IPS-20b (cell line): ENCODE measurements at regions not wholly inside any gene's neighbourhood (a gene's known extent, or its start where the extent isn't known, plus 50 kb on each side); places are given as distances from the start of the nearest gene placed in this dataset.
"Not testable (repeated sequence)": the region's sequence is repeated elsewhere in the genome, so short reads cannot be mapped to it uniquely, and the experiment has no call there.

Source experiments
- H3K27ac ChIP-seq: one replicate; pipeline ENCODE4 v1.5.1; 2013; ENCODE audit warnings: low read length
- H3K27me3 ChIP-seq: 2 replicates; pipeline ENCODE4 v1.6.1; 2013; ENCODE audit warnings: mild to moderate bottlenecking, low read length, inconsistent platforms; ENCODE audit not compliant: insufficient read depth
- H3K36me3 ChIP-seq: 2 replicates; pipeline ENCODE4 v1.6.1; 2013; ENCODE audit warnings: low read depth, mild to moderate bottlenecking, inconsistent platforms, low read length, moderate library complexity; ENCODE audit not compliant: insufficient read depth
- H3K4me1 ChIP-seq: 2 replicates; pipeline ENCODE4 v1.6.1; 2013; ENCODE audit warnings: mild to moderate bottlenecking, control low read depth, inconsistent platforms, low read length, moderate library complexity; ENCODE audit not compliant: insufficient read depth
- H3K4me3 ChIP-seq: 2 replicates; pipeline ENCODE4 v1.5.1; 2013; ENCODE audit warnings: mild to moderate bottlenecking, low read length, inconsistent platforms
- H3K9ac ChIP-seq: 2 replicates; pipeline ENCODE4 v1.6.1; 2013; ENCODE audit warnings: low read depth, mild to moderate bottlenecking, inconsistent platforms, low read length, moderate library complexity
- H3K9me3 ChIP-seq: 2 replicates; pipeline ENCODE4 v1.6.1; 2013; ENCODE audit warnings: mild to moderate bottlenecking, low read depth, low read length, inconsistent platforms; ENCODE audit not compliant: insufficient read depth

GRCh38 chr9:22919423-22919822, 472.8 kb downstream of the DMRTA1 start:
- H3K4me3 ChIP-seq, result no peak overlapping the region
- no peaks in the 10 kb centered on the region for H3K27me3 ChIP-seq
- H3K4me1 ChIP-seq, result no peaks in the 10 kb centered on the region
- H3K27ac ChIP-seq, result no peak overlapping the region
- H3K9me3 ChIP-seq, result no peaks in the 10 kb centered on the region
- no peaks in the 10 kb centered on the region for H3K36me3 ChIP-seq
- no peak overlapping the region for H3K9ac ChIP-seq

- H3K9me3 ChIP-seq, result no peaks in the 10 kb centered on the region
- no peaks in the 10 kb centered on the region for H3K36me3 ChIP-seq
- no peak overlapping the region for H3K9ac ChIP-seq
- H3K4me1 ChIP-seq, result no peaks in the 10 kb centered on the region
- no peaks in the 10 kb centered on the region for H3K27me3 ChIP-seq
- no peak overlapping the region for H3K4me3 ChIP-seq
- H3K27ac ChIP-seq, result no peak overlapping the region
Measured at GRCh38 chr9:22921742-22922141, 475.1 kb downstream of the DMRTA1 start.

- Histone ChIP-seq H3K4me3 (no peak overlapping the region), H3K9ac (no peak overlapping the region), H3K9me3 (no peaks in the 10 kb centered on the region), H3K27me3 (no peaks in the 10 kb centered on the region), H3K27ac (no peak overlapping the region), H3K4me1 (no peaks in the 10 kb centered on the region), H3K36me3 (no peaks in the 10 kb centered on the region)
Measured at GRCh38 chr9:22922222-22922621, 475.6 kb downstream of the DMRTA1 start.

- Histone ChIP-seq H3K9ac (no peak overlapping the region), H3K4me1 (peaks cover 4% of the 10 kb centered on the region; the same call in 1 of the 2 replicates), H3K4me3 (no peak overlapping the region), H3K27ac (no peak overlapping the region), H3K27me3 (no peaks in the 10 kb centered on the region), H3K9me3 (no peaks in the 10 kb centered on the region), H3K36me3 (no peaks in the 10 kb centered on the region)
Measured at GRCh38 chr9:22954550-22954949, 507.9 kb downstream of the DMRTA1 start.

- H3K9ac ChIP-seq, result no peak overlapping the region
- peaks cover 4% of the 10 kb centered on the region; the same call in 1 of the 2 replicates for H3K4me1 ChIP-seq
Measured at GRCh38 chr9:22954964-22955363, 508.3 kb downstream of the DMRTA1 start.

GRCh38 chr9:22969350-22969979, 522.8 kb downstream of the DMRTA1 start:
- no peak overlapping the region for H3K27ac ChIP-seq
- peak overlapping the region; percentile 2; the same call in 1 of the 2 replicates for H3K4me3 ChIP-seq

More at GRCh38 chr9:22954964-22955363, 508.3 kb downstream of the DMRTA1 start:
- no peak overlapping the region for H3K4me3 ChIP-seq
- no peak overlapping the region for H3K27ac ChIP-seq
- no peaks in the 10 kb centered on the region for H3K9me3 ChIP-seq
- H3K36me3 ChIP-seq, result no peaks in the 10 kb centered on the region
- no peaks in the 10 kb centered on the region for H3K27me3 ChIP-seq

GRCh38 chr9:22970434-22970975, 523.9 kb downstream of the DMRTA1 start:
- peak overlapping the region; percentile 9 for H3K27ac ChIP-seq
- no peak overlapping the region for H3K4me3 ChIP-seq
- no peaks in the 10 kb centered on the region for H3K27me3 ChIP-seq
- no peak overlapping the region for H3K9ac ChIP-seq
- H3K4me1 ChIP-seq, result peaks cover 8% of the 10 kb centered on the region; the same call in 1 of the 2 replicates
- H3K36me3 ChIP-seq, result no peaks in the 10 kb centered on the region
- H3K9me3 ChIP-seq, result no peaks in the 10 kb centered on the region

More at GRCh38 chr9:22969350-22969979, 522.8 kb downstream of the DMRTA1 start:
- Histone ChIP-seq H3K27me3 (no peaks in the 10 kb centered on the region), H3K9ac (peak overlapping the region; percentile 21; the same call in 1 of the 2 replicates), H3K4me1 (peaks cover 8% of the 10 kb centered on the region; the same call in 1 of the 2 replicates), H3K36me3 (no peaks in the 10 kb centered on the region), H3K9me3 (no peaks in the 10 kb centered on the region)

GRCh38 chr9:22975951-22976350, 529.3 kb downstream of the DMRTA1 start:
- no peaks in the 10 kb centered on the region for H3K36me3 ChIP-seq
- H3K4me3 ChIP-seq, result no peak overlapping the region
- no peaks in the 10 kb centered on the region for H3K4me1 ChIP-seq
- no peak overlapping the region for H3K9ac ChIP-seq
- H3K27me3 ChIP-seq, result no peaks in the 10 kb centered on the region
- no peak overlapping the region for H3K27ac ChIP-seq
- no peaks in the 10 kb centered on the region for H3K9me3 ChIP-seq

- no peak overlapping the region for H3K9ac ChIP-seq
- H3K9me3 ChIP-seq, result no peaks in the 10 kb centered on the region
- no peak overlapping the region for H3K27ac ChIP-seq
- no peaks in the 10 kb centered on the region for H3K4me1 ChIP-seq
- H3K36me3 ChIP-seq, result no peaks in the 10 kb centered on the region
- no peak overlapping the region for H3K4me3 ChIP-seq
- H3K27me3 ChIP-seq, result no peaks in the 10 kb centered on the region
Measured at GRCh38 chr9:22976454-22976853, 529.8 kb downstream of the DMRTA1 start.

- not testable (repeated sequence) for H3K36me3 ChIP-seq, H3K27ac ChIP-seq, H3K9ac ChIP-seq, H3K4me1 ChIP-seq, H3K9me3 ChIP-seq, H3K27me3 ChIP-seq, H3K4me3 ChIP-seq
Measured at GRCh38 chr9:22980429-22980828, 533.8 kb downstream of the DMRTA1 start.

- Histone ChIP-seq H3K4me1 (no peaks in the 10 kb centered on the region), H3K9me3 (no peaks in the 10 kb centered on the region)
Measured at GRCh38 chr9:22986556-22986955, 539.9 kb downstream of the DMRTA1 start.

GRCh38 chr9:22990349-22990748, 543.7 kb downstream of the DMRTA1 start:
- Histone ChIP-seq H3K27ac (no peak overlapping the region), H3K9me3 (no peaks in the 10 kb centered on the region), H3K4me1 (no peaks in the 10 kb centered on the region), H3K27me3 (no peaks in the 10 kb centered on the region), H3K4me3 (no peak overlapping the region), H3K36me3 (no peaks in the 10 kb centered on the region), H3K9ac (no peak overlapping the region)

More at GRCh38 chr9:22986556-22986955, 539.9 kb downstream of the DMRTA1 start:
- Histone ChIP-seq H3K27ac (no peak overlapping the region), H3K27me3 (no peaks in the 10 kb centered on the region), H3K9ac (no peak overlapping the region), H3K36me3 (no peaks in the 10 kb centered on the region), H3K4me3 (no peak overlapping the region)
